ENCODE measurements at regions not wholly inside any gene's neighbourhood (a gene's known extent, or its start where the extent isn't known, plus 50 kb on each side); places are given as distances from the start of the nearest gene placed in this dataset.

DNA sequence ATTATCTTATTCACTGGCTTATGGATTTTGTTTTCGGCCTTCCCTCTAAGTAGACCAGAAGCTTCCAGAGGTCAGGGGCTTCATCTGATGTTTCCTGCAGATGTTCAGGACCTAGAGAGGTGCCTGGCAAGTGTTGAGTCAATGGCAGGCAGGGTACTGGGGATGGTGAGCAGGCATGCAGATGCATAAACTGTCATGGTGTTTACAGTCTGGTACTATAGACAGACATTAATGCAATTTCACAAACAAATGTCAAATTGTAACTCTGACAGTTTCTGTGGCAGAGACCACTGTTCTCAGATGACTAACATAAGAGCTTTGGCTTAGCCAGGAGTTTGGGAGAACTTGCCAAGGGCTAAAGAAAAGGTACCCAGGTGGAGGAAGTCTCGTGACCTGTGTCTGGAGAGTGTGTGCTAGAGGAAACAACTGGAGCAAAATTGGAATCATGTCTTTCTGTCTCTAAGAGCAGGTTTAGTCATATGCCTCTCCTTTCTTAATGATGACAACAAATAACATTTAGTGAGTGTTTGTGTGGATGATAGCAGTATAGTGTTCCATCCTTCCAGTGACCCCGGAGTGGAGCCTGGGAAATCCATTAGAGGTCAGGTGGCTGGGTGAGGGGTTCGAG is 53.7 kb upstream of the TRAK1 start:
- TF ChIP-seq, protein P1, sequence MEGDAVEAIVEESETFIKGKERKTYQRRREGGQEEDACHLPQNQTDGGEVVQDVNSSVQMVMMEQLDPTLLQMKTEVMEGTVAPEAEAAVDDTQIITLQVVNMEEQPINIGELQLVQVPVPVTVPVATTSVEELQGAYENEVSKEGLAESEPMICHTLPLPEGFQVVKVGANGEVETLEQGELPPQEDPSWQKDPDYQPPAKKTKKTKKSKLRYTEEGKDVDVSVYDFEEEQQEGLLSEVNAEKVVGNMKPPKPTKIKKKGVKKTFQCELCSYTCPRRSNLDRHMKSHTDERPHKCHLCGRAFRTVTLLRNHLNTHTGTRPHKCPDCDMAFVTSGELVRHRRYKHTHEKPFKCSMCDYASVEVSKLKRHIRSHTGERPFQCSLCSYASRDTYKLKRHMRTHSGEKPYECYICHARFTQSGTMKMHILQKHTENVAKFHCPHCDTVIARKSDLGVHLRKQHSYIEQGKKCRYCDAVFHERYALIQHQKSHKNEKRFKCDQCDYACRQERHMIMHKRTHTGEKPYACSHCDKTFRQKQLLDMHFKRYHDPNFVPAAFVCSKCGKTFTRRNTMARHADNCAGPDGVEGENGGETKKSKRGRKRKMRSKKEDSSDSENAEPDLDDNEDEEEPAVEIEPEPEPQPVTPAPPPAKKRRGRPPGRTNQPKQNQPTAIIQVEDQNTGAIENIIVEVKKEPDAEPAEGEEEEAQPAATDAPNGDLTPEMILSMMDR (IDR thresholded peaks at IDR 0.05), result no peak

DNA sequence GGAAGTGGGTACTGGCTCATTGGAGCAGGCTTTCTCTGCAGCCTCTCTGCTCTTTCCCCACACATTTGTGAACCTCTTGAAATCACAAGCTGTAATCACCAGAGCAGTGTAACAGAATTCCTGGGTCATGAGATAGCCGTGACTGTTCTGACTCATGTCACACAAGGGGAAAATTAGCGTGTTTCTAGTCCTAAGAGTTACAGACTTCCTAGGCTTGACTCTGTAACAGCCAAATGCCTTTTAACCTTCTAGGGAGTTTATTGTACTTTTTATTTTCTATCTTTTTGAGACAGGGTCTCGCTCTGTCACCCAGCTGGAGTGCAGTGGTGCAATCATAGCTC is 54.7 kb upstream of the TRAK1 start:
- TF ChIP-seq, protein P1 (IDR thresholded peaks at IDR 0.05), result no peak

DNA sequence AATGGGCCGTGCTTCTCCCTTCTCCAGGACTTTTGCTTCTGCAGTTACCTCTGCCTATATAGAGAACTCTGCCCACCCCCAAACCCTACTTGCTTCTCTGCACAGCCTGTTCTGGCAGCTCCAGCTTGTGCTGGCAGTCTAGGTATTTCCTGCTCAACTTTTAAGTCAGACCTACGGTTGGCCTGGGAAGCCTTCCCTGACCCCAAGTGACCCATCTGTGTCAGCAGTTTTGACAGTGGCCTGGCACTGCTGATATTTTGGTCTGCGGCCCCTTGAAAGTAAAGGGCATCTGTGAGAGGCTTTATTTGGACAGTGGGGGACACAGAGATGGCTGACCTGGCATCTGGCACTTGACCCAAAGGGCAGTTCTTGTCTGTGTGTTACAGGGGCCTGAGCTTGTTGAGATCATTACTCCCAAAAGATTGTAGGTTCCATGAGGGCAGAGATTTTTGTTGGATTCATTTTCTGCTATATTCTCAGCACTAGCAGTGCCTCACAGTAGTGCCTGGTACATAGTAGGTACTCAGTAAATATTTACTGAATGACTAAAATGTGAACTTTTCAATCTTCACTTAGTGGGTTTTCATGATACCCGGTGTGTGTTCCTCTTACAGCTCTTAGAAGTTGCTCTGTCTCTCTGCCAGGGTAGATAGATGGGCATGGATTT is 55.2 kb upstream of the TRAK1 start:
- TF ChIP-seq, protein P1 (IDR thresholded peaks at IDR 0.05), result no peak

DNA sequence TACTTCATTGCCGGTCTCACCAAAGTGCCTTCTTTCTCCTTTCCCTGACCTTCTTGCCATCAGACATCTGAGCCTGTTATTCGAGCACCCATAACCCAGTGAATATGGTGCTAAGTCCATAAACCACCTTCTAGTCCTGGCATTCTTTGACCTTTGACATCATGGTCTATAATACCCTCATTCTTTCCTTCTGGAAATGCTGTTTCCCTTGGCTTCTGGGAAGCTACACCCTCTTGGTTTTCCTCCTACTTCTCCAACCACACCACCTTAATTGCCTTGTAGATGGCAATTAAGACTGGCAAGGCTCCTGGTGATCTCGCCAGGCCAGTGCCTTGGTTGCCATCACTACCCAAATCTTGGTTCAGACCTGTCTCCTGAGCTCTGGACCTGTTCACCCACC is 56.1 kb upstream of the TRAK1 start:
- TF ChIP-seq, protein P1 (IDR thresholded peaks at IDR 0.05), result no peak

DNA sequence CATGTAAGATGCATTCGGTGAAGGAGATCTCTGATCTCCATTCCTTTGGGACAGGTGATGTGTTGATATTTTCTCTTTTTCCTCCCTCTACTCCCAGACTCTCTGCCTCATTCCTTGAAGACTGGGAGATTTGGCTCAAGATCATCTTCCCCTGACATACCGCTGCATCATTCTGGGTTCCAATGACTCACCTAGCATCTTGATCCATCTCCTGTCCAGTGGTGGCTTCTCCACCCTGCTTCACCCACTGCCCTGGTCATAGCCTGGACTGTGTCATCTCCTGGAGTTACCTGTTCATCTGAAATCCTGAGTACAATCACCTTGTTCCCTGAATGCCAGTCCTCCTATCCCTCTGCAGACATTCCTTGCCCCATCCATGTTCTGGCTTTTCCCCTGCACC is 57.4 kb upstream of the TRAK1 start:
- TF ChIP-seq, protein P1 (IDR thresholded peaks at IDR 0.05), result no peak

DNA sequence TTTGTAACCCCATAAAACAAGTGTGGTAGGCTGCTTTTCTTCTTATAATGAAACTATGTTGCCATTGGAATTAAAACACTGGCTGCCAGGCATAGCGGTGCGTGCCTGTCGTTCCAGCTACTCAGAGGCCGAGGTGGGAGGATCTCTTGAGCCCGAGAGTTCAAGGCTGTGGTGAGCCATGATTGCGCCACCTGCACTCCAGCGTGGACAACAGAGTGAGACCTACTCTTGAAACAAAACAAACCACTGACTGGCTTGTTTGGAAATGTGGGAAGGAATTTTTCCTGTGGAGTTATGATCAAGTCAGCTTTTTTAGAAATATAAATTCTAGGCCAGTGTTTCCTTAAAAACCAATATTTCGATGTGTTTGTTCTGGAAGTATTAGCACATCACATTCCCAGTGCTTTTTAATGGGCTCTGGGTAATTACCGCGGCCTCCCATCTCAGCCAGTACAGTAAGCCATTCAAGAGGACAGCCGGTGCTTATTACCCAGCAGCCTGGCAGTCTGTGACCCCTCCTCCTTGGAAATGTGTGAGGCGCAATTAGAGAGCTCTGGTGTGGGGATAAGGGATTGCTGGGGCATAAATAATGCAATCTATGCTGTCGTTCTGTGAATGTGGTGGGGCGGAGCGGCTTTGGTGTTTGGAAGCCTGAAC is 58.3 kb upstream of the TRAK1 start:
- TF ChIP-seq, protein P1 (IDR thresholded peaks at IDR 0.05), result no peak

DNA sequence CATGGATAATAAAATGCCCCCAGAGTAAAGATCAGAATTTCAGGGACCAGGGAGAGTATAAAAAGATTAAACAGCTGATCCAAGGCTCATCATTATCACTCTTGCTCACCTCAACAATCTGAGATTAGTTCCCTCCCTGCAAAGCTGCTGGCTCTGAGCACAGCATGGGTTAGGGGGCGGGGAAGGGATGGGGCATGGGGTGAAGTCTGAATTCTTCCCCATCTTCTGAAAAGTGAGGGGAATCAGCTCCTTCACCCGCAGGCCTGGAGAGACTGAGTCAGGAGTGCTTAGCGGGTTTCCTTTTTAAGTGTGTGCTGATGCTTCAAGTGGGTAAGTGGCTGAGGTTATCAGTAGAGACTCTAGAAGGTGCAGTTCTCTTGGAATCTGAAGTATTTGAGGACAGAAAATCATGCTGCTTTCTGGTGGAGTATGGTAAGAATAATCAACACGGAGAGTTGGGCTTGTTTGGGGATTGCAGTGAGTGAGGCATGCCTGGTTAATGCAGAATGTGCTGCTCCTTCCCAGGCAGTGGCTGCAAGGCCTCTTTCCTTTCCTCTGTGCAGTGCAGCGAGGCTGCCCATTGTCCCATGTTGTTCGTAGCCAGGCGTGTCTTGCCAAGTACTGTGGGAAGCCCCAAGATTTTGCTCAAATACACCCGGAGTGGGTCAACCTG is 59.2 kb upstream of the TRAK1 start:
- TF ChIP-seq, protein P1 (IDR thresholded peaks at IDR 0.05), result no peak
